ENCODE measurements at regions not wholly inside any gene's neighbourhood (a gene's known extent, or its start where the extent isn't known, plus 50 kb on each side); places are given as distances from the start of the nearest gene placed in this dataset.

- TF ChIP-seq CTCF (IDR thresholded peaks at IDR 0.05): no peak
- no peak for TF ChIP-seq POLR2A (IDR thresholded peaks at IDR 0.05)
These were observed 90.0 kb upstream of the ATL2 start for GRCh38 chr2:38466876-38467767.

Data from lower leg skin (tissue), 3 donors.